HG02973 (cell line): ENCODE measurements at regions not wholly inside any gene's neighbourhood (a gene's known extent, or its start where the extent isn't known, plus 50 kb on each side); places are given as distances from the start of the nearest gene placed in this dataset.
"Not testable (repeated sequence)": the region's sequence is repeated elsewhere in the genome, so short reads cannot be mapped to it uniquely, and the experiment has no call there.

Source experiments
- ATAC-seq: cut with Tn5 transposase; IDR thresholded peaks from one replicate; pipeline ENCODE4 v1.9.1; 2021; ENCODE audit warnings: moderate library complexity; ENCODE audit not compliant: unreplicated experiment

- no peak for ATAC-seq
These were observed 124.3 kb downstream of the BDH1 start for GRCh38 chr3:197431346-197431910.

- ATAC-seq: no peak
These were observed 124.8 kb downstream of the BDH1 start for GRCh38 chr3:197430934-197431333.

GRCh38 chr3:197430502-197430901, 125.3 kb downstream of the BDH1 start:
- ATAC-seq: no peak

- no peak for ATAC-seq
These were observed 126.8 kb downstream of the BDH1 start for GRCh38 chr3:197428952-197429351.

DNA sequence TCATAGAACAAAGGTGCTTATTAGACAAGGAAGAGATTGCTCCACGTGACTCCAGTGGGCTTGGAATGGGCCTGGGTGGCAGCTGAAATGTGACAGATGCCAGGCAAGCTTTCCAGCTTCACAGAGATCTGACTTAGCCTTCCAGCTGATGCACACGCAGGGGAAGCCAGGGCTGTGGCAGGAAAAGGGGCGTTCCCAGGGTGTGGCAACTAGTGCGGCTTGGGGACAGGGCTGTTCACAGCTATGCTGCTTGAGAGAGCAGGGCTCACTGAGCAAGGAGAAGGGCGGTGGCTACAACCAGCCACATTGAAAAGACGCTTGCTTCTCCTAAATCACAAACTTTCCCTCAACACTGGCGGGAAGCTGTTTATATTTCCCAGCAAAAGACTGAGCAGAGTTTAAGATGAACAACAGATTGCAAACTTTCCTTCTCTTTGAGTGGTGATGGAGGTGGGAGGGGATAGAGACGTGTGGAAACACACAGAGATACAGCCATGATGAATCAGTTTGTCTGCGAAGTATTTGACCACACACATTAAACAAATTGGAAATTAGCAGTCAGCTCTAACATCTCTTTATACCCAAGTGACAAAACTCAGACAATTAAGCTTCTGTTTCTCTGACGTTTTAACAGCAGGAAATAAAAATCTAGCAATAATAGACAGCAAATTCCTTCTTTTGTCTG, 127.5 kb downstream of the BDH1 start:
- no peak for ATAC-seq

DNA sequence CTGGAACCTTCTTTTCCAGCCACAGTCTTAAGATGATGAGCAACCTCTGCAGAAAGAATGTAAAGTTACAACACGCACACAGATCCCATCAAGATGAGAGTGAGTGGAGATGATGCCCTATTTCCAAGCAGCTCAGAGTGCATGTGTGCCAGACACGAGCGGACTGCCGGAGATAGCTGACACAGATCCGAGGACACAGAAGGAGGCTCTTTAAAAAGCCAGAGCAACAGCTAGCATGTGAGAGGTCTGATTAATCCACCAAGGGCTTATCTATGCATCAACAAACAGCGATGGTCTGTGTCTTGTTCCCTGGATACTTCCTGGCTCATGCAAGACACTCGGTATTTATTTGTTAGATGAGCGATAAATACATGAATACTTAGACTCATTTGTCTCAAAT, 128.6 kb upstream of the DLG1 start:
- ATAC-seq: no peak

GRCh38 chr3:197426121-197426566, 127.7 kb upstream of the DLG1 start:
- no peak for ATAC-seq

DNA sequence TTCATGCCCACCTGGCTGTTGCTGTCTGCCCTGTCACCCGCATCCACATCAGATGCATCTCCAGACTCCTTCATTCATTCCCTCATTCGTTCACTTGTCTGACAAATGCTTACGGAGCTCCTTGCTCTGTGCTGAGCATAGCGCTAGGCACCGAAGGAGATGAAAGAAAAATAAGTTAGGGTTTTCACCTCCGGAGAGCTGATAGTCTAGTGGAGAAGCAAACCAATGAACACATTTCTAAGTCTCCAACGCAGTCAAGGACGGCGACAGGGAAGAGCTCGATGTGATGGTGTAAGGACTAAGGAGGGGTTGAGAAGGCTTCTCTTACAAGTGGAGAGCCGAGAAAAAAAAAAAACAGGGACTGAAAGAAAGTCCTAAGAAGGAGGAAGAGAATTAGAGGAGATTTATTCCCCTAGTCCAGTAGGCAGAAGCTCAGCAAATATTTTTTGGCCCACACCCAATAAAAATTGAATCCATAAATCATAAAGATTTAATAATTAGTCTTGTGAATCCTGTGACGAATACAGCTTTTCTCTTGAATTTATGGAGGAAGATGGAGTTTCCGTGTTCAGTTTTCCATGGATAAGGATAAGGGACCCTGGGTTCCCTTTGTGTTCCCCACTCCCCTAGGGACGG, 127.2 kb upstream of the DLG1 start:
- ATAC-seq: no peak

DNA sequence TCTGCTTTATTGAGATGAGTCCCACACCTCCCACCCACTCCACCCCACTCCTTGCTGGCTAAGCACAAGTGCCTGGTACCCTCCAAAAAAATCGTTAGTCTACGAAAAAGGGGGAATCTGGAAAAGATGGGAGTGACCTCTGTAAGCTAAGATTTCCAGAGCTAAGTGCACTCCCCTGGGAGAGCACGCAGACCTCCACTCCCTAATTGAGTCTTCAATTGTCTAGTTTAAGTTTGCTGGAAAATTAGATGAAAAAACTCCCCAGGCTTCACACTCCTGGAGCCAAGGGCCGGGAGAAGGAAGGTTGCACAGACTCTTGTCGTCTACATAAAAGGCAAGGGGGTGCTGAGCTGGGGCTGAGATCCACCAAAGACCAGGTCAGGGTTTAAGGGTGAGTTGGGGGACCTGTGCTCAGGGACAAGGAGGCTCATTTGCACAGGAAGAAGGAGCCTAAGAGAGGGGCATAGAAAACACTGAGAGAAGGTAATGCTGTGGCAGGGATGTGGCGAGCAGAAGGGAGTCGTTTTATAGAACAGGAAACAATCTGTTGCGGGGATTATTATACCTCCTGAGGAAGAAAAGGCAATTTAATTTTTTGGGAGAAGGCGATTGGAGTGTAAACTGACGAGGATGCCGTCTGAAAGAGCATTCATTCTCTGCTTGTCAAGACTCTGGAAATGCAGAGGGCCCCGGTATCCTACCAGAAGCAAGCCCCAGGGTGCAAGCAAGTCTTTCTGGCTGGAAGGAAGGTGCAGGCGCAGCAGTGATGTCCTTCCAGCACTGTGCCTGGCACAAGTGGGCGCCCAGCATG, 126.5 kb upstream of the DLG1 start:
- no peak for ATAC-seq

DNA sequence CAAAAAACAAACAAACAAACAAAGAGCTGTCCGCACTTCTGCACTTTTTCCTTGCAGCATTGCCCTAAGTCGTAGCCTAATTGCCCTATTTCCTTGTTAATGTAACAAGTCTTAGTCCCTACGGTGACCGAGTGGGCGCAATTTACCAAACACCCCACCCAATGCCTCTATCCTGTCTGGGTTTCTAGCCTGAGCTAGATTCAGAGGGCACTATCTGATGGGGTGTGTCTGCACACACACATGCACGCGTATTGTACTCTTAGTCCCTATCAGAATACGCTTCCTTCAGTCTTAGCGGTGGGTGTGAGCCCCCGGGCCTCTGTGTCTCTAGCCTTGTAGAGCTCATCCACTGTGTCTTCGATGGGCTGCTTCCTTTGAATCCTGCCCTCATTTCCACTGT, 125.9 kb upstream of the DLG1 start:
- ATAC-seq: no peak

DNA sequence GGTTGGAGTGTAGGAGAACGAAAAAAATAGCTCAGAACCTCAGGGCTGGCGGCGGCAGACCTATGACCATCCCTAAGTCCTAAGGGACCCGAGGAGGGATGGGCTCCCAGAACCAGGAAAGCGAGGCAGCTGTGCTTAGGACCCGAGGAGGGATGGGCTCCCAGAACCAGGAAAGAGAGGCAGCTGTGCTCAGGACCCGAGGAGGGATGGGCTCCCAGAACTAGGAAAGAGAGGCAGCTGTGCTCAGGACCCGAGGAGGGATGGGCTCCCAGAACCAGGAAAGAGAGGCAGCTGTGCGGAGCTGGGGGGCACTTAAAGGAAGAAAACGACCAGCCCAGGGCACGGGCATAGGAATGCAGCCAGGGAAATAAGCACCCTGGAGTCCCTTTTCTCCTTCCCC, 125.0 kb upstream of the DLG1 start:
- no peak for ATAC-seq

DNA sequence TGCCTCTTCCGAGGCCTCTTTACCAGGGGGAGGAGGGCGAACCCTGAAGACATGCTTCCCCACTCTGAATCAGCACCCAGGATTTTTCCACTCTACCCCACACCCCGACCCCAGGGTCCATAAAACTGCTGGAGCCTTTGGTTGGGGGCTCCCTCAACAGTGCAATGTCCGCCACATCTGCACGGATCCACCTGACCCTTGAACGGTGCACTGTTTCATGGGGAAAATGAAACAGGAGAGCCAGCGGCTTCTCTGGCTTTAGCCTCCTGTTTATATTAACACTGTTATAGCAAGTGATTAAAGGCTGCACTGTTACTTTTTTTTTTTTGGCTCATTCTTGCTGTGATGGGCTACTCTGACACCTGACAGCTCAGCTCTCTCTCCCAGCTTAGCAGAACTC, 124.1 kb upstream of the DLG1 start:
- no peak for ATAC-seq

DNA sequence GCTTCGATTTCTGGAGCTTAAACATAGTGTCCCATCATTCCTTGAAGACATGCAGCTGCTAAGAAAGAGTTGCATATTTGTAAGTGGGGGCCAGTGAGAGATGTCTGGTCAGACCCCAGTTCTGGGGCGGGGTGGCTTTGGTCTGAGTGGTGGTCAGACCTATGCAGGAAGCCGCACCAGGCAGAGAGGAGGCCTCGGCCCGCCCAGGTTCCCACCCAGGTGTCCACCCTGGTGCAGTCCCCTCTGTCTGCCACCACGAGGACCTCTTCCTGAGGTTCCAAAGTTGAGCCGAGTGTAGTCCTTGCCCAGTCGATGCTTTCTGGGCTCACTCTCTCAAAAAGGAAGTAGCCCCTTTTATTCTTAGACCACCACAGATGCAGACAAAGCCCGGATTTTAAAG, 122.6 kb upstream of the DLG1 start:
- no peak for ATAC-seq

DNA sequence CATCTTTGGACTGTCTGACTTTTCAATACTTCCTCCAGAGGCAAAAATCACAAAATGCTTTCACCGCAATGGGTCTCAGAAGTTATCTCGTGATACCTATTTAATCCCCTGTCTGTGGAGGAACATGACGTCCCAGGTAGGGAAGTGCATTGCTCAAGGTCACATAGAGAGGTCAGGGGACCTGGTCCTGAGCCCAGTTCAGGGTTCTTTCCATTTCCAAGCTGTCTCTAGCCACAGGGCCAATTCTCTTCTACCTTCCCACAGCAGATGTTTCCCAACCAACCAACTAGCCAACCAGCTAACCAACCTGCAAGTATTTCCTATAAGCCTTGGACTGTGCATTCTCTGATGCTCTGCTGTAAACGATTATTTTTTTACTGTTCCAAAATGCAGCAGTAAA, 122.2 kb upstream of the DLG1 start:
- no peak for ATAC-seq

- no peak for ATAC-seq
These were observed 121.7 kb upstream of the DLG1 start for GRCh38 chr3:197420115-197420514.

DNA sequence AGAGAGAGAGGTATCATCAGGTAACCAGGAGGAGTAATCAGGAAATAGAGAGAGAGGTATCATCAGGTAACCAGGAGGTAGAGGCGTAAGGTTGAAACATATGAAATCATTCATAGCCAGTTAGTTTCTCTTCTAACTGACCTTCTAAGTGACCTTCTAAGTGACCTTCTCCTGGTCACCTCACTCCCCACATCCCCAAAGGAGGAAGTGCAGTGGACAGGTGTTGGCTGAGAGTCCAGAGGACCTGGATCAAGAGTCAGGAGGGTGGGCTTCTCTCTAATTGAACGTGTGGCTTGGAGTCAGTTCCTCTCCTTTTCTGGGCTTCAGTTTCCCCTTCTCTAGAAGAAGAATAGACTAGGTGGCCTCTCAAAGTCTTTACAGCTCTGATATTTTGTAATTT, 121.3 kb upstream of the DLG1 start:
- ATAC-seq: no peak

GRCh38 chr3:197417911-197418618, 119.7 kb upstream of the DLG1 start:
- ATAC-seq: no peak

DNA sequence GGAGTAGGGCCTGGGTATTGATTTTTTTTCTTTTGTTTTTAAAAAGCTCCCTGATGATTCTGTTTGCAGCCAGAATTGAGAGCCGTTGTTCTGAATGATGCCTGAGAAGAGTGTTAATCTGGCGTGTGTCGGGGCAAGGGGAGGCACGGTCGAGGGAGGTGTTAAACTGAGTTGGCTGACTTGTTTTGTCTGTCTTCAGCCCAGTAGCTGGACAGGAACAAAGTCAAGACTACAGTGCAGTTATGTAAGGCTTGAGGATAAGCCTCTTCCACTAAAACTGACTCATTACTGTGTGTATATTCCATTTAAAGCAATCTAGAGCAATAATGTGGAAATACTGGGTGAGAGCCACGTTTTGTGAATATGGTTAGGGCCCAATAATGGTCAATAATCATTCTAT, 119.0 kb upstream of the DLG1 start:
- no peak for ATAC-seq

DNA sequence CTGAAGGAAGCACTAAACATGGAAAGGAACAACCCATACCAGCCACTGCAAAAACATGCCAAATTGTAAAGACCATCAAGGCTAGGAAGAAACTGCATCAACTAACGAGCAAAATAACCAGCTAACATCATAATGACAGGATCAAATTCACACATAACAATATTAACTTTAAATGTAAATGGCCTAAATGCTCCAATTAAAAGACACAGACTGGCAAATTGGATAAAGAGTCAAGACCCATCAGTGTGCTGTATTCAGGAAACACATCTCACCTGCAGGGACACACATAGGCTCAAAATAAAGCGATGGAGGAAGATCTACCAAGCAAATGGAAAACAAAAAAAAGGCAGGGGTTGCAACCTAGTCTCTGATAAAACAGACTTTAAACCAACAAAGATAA, 113.5 kb upstream of the DLG1 start:
- ATAC-seq: not testable (repeated sequence)

DNA sequence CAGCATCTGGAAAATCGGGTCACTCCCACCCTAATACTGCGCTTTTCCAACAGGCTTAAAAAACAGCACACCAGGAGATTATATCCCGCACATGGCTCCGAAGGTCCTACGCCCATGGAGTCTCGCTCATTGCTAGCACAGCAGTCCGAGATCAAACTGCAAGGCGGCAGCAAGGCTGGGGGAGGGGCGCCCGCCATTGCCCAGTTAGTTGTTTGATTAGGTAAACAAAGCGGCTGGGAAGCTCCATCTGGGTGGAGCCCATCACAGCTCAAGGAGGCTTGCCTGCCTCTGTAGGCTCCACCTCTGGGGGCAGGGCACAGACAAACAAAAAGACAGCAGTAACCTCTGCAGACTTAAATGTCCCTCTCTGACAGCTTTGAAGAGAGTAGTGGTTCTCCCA, 111.8 kb upstream of the DLG1 start:
- not testable (repeated sequence) for ATAC-seq
